CD4-positive, alpha-beta T cell treated with Interferon alpha-2 for 1 hour (primary cell): ENCODE measurements at regions not wholly inside any gene's neighbourhood (a gene's known extent, or its start where the extent isn't known, plus 50 kb on each side); places are given as distances from the start of the nearest gene placed in this dataset.
"Not testable (repeated sequence)": the region's sequence is repeated elsewhere in the genome, so short reads cannot be mapped to it uniquely, and the experiment has no call there.

ENCODE experiments used
- DNase-seq, 2 donors: peaks; one replicate each; pipeline ENCODE4 v3.0.0-alpha.2; 2020 to 2022

DNA sequence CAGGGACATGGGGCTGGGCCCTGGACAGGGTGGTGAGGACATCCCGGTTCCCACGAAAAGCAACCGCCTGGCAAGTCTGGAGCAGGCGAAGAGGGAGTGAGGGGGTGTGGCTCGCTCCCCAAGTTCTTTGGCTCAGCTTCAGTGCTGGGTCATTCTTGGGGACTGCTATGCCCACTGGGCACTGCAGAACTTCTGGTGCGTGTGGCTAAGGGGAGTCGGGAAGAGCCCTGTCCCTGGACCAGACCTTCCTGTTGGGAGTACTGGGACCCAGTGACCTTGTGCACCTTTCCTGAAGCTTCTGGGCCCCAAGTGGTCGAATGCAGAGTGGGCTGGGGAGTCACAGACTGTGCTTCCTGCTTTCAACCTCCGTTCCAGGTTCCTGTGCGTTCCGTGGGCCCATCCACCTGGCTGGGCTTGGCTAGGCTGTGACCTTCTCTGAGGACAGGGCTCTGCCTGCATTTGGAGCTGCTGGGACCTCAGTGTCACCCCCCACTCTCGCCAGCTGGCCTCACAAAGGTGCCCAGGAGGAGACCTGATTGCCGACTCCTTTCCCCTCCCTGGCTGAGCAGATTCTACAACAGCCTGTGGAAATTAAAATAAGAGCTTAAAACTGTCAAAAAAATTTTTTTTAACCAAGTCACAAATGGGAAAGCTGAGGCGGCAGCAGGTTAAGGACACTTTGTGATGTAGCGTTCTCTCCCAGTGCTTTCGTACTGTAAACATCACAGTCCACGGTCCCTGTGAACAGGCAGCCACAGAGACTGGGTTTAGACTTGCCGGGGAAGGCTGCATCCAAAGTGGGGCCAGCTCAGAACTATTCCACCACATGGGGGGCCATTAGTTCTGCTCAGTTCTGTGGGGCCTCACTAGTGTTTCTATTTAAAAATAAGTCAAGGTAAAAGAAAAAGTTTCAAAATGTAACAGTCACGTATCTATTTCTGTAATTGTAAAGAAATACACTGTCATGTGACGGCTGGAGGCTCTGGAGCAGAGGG, 63.8 kb upstream of the WNT7B start:
- no peak for DNase-seq

DNA sequence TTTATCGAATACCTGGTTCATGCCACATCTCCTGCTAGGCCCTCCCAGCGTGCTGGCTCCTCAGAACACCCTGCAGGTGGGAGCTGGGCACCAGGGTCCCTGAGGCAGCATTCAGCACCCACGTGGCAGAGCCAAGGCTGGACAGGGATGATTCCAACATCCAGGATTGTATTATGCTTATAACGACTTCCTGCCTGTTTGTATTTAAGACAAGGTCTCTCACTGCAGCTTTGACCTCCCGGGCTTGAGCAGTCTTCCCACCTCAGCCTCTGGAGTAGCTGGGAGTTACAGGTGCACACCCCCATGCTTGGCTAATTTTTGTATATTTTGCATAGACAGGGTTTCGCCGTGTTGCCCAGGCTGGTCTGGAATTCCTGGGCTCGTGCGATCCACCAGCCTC, 64.7 kb upstream of the WNT7B start:
- DNase-seq, result no peak

DNA sequence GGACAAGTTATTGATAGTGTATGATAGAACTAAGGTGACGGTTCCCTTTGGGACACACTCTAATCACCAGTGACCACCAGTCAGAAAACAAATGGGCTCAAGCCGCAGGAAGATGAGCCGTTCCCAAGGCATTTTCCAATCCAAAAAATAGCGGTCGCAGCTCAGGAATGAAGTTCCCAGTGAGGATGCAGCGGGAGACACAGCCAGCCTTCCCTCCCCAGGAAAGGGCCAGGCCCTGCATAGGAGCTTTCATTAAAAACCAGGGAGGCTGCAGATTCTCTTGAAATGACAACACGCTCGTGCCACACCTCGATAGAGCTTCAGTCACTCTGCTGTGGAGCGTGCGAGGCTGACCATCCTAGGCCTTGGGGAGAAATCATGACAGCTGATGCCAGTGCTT, 65.8 kb upstream of the WNT7B start:
- DNase-seq, result no peak

DNA sequence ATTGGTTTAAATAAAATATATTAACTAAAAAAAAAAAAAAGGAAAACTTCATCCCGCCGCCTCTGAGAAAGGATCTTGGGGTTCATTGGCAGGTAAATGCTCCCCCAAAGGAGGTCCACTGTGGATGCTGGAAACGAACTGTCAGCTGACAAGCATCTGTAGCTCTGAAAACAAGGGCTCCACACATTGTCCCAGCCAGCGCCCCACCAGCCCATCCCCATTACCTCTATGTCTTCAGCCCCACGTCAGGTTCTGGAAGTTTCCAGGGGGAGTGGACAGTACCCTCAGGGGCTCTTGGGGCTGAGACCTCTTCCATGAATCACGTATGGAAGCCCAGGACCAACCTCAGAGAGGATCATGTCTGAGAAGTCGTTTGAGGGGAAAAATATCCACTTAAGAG, 66.4 kb upstream of the WNT7B start:
- DNase-seq, result no peak

DNA sequence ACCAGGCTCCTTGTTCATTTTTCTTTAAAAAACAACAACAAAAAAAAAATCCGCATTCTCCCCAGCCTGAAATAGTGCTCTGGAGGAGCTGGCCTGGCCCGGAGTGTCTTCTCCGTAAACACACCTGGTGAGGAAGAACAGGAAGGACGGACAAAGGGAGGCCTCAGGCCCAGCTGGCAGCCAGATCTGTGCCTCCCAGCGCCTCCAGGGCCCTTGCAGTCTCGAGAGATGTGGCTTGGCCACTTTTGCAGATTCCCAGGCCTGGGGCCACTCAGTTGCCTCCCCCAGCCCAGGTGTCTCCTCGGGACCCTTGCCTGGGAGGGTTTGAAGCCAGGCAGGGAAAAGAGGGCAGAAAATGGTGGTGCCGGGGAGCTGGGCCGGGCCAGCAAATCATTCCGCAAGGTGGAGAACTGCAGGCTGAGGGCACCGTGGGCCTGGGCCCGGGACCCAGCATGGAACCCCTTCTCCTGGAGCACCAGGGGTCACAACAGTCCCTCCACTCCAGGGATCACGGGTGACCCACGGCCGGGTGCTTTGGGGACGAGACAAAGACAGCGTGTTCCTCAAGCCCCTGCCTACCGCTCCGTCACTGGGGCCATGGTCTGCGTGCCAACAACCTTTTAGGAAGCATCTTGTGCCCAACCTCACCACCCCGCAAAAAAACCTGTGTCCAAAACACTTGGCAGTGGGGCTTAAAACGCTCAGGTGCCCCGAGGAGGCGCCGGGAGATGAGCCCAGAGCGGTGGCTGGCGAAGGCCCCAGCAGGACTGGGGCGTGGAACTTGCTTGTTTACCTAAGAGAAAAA, 67.1 kb upstream of the WNT7B start:
- no peak for DNase-seq

DNA sequence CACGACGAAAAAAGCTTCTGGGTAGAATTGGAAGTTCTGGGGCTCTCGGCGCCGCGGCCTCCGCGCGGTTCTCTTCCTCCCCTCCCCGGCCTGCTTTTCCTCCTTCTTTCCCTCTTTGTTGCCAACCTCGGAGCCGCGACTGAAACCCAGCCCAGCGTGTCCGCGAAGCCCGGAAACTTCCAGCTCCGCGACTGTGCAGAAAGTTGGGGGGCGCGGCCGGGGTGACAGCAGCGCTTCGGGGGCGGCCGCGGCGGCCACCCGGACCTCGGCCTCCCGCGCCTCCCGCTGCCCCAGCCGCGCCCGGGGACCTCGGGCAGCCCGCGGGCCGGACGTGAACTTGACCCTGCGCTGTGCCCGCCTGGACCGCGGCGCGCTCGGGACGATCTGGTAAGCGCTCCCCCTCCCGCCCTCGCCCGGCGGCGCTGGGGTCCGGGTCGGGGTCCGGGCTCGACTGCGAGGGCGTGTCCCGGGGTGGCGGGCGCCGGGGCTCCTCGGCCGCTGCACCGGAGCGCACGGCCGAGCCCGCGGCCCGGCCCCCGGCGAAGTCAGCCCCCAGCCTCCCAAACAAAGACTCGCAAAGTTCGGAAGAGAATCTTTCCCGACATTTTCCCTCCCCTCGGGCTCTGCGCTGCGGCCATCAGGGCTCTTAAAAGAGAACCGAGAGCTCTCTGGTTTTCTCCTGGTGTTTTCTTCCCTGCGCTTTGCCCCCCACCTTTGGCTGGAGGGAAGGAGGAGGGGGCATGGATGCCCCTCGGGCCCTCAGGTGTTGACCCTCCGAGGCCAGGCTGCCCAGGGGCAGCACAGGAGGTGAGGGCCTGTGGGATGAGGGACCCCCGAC, 67.9 kb upstream of the WNT7B start:
- DNase-seq, result no peak

DNA sequence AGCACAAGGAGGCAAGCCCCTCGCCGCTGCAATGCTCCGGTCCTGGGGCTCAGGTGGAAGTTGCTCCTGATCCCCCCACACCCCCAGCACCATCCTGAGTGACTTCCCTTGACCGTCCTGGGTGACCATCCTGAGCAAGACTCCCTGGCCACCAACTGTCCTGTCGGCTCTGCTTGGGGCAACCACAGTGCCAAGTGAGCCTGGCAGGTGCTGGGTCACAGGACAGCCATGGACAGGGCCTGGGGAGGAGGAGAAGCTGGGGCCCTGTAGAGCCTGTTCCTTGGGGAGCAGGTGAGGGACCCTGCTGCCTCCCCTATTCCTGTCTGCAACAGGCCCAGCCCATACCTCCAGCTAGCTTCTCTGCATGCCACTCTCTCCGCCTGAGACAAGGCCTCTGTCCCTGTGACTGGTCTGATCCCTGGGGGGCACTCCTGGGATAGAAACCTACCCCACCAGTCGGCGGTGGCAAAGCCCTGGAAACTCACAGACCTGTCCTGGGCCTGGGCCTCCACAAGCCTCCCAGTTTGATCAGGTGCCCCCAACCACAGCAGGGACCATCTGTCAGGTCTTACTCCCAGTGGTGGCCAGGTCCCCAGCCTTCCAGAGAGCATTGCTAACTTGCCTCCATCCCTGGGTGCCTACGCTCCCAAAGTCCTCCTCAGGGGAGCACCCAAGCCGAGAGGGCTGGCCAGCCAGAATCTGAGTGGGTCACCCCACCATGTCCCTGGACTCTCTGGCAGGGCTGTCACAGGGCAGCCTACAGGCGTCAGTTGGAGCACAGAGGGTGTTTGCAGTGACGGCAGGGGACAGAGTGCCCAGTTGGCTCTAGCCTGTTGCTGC, 68.7 kb upstream of the WNT7B start:
- DNase-seq, result no peak

DNA sequence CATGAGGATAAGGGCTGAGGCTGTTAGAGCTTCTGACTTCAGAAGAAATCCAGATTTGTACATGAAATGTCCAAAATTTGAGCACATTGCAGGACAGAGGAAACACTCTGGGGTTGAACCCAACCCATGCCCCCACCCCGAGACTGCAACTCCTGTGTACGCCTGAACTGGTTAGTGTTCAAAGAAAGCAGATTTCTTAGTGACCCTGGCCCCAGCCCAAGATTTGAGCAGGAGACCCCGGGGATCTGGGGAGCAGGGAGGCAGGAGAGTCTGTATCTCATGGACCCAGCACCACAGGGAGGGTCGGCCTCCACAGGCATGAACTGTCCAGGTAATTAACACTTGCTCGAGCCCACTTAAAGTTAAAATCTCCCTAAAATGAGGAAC, 69.3 kb upstream of the WNT7B start:
- DNase-seq, result no peak

DNA sequence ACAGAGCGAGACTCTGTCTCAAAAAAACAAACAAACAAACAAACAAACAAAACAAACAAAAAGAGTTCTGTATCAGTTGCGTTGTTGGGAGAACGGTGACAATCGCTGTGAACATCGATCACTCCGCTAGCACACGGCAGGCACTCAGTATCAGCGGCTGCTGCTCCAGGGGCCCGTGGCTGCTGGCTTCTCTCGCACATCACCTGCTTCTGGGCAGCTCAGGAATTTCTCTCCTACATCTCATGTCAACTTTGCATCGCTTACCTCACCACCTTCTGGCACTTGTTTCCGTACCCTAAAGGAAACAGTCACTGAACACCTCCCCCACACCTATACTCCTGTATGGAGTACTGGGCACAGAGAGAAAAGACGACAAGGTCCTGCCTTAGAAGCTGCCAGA, 70.3 kb upstream of the WNT7B start:
- DNase-seq, result no peak

DNA sequence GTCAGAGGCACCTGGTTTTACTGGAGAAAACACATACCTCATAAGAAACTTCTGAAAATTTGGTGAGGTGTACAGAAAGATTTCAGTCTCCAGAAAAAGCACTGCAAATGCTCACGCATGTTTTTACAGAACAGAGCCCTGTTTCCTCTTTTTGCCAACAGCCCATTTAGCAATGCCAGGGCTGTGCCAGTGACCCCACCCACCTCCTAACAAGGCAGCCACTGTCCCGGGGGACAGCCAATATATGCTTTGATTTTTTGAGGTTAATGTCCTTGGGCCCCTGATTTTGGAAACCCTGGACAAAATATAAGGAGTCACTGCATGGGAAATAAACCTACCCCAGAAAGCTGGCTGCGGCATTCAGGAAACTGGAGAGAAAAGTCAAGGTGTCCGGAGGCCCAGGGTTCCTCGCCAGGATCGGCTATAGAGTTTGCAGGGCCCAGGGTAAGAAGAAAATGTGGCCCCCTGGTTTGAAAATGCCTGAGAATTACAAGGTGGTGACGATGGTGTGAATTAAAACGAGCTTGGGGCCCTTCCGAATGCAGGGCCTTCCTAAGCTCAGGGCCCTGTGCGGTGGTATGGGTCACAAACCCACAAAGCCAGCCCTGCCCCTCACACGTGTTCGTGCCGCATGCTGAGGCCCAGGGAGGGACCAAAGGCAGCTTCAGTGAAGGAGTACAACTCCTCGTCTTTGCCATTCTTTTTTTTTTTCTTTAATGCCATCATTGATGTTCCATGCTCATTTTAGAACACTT, 71.1 kb upstream of the WNT7B start:
- no peak for DNase-seq

DNA sequence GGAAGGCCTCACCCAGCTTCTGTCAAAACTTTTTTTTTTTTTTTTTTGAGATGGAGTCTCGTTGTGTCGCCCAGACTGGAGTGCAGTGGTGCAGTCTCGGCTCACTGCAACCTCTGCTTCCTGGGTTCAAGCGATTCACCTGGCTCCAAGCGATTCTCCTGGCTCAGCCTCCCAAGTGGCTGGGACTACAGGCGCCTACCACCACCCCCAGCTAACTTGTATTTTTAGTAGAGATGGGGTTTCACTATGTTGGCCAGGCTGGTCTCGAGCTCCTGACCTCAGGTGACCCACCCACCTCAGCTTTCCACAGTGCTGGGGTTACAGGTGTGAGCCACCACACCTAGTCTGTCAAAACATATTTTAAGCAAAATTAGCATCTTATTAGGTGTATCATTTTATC, 71.7 kb upstream of the WNT7B start:
- not testable (repeated sequence) for DNase-seq

DNA sequence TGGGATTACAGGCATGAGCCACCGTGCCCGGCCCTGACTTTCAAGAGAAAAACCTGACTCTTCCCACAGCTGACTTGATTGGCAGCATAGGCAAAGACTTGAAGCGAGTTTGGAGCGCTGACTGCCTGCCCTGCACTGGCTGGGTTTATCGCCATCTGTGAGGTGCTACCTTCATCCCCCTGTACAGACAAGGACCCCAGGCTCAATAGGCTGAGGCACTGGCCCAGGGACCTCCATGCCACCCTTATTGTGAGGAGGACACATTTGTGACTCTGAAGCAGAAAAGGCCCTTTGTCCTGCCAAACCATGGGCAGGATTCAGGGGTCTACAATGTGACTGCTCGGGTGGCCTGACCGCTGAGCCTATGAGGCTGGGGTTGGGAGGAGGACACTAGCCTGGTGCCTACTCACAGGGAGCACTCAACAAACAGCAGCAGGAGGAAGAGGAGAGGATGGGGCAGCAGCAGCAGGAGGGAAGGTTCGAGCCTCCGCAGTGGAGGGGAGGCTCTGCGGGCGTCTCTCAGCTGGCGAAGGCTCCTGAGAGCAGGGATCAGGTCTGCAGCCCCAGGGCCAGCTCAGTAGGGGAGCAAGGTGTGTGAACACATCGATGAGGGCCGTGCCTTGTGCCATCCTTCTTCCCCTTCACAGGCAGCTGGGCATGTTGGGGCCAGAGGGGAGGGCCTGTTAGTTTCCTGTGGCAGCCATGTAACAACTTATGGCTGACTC, 72.9 kb upstream of the WNT7B start:
- no peak for DNase-seq

DNA sequence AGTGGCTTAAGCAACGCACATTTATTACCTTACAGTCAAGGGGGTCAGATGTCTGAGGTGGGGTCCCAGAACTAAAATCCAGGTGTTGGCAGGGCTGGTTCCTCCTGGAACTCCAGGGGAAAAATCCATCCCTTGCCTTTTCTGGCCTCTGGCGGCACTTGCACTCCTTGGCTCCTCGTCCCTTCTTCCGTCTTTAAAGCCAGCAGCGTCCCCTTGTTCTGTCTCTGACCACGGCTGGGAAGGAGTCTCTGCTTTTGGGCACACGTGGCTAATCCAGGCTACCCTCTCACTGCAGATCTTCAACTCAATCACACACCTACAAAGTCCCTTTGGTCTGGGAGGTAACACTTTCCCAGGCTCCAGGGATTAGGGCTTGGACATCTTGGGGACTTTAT, 73.5 kb upstream of the WNT7B start:
- DNase-seq, result no peak

DNA sequence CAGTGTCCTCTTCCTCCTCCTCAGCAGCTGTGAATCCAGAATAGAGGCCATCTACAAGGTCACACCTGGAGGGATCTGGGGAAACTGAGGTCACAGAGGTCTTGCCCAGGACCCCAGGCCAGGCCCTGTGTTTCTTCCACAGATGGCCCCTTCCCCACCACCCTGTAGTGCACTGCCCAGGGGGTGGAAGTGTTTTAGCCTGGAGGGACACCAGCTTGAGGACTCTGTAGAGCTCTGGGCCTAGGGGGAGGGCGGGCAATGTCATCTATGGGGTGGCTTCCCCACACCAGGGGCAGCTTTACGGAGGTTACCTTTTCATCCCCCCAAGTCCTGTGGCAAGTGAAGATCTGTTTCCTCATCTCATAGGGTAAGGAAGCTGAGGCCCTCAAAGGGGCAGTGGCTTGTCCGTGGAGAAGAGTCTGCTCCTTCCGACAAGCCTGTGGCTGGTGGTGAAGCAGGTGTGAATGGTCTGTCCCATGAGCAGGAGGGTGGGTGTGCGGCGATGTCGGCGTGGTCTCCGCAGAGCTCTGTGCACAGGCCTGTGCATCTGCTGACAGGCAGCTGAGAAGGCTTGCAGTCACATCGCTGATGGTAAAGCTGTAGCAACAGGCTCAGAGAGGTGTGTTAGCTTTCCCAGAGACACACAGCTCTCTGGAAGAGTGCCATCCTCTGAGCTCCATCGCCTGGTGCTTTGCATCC, 74.1 kb upstream of the WNT7B start:
- no peak for DNase-seq

DNA sequence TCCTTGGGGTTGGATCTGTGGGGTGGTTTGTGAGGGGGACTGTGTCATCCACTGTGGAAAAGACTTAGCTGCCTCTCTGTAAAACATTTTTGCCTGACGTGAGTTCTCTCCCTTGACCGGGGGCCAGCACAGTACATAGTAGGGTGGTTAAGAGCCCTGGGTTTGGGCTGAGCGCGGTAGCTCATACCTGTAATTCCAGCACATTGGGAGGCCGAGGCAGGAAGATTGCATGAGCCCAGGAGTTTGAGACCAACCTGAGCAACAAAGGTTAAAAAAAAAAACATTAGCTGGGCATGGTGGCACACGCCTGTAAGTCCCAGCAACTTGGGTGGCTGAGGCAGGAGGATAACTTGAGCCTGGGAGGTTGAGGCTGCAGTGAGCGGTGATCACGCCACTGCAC, 74.7 kb upstream of the WNT7B start:
- DNase-seq, result no peak

DNA sequence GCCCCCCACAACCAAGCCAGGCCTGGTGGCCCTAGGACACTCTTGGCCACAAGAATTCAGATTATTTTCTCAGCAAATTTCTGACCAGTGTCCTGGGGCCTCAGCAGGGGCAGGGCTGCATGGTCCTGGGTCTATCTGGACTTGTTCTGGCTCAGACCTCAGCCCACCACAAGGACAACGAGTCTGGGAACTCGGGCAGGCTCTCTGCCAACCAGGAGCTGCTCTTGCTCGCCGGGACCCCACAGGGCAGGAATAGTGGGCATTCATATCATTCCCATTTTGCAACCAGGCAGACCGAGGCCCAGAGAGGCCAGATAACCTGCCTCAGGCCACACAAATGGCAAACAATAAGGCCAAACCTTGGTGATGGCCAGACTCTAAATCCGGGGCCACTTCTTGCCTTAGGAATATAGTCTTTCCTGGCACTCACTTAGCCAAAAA, 75.4 kb upstream of the WNT7B start:
- no peak for DNase-seq

DNA sequence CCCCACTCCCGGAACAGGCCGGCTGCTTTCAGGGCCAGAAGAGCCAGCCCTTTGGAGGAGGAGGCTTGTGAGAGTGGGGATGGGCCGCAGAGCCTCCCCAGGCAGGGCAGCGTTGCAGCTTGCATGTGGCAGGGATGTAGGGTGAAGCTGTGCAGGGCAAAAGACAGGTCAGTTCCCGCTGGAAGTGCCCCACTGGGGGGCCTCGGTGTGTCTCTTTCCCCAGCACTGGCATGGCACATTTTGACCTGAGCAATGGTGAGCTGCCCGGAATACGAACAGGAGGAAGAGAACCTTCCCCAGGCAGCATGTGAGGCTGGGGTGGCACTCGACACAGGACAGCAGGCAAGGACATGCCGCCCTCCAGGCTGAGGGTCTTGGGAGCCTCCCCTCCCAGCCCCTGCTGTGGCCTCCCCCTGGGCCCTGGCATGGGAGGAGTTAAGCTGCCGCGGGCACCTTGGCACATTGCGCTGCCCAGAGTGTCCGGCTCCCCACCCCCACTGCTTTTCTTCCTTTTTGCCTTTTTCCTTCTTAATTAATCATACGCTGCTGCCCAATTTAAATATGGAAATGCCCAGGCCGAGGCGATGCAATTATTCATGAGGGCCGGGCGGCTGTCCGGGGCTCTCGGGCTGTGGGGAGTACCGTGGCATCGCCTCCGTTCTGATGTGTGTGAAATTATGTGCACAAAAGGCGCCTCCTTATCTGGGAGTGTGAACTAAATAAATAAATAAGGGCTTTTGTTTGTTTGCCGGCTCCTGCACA, 76.0 kb upstream of the WNT7B start:
- DNase-seq, result peak in 1 of 2 donors; percentile 36

DNA sequence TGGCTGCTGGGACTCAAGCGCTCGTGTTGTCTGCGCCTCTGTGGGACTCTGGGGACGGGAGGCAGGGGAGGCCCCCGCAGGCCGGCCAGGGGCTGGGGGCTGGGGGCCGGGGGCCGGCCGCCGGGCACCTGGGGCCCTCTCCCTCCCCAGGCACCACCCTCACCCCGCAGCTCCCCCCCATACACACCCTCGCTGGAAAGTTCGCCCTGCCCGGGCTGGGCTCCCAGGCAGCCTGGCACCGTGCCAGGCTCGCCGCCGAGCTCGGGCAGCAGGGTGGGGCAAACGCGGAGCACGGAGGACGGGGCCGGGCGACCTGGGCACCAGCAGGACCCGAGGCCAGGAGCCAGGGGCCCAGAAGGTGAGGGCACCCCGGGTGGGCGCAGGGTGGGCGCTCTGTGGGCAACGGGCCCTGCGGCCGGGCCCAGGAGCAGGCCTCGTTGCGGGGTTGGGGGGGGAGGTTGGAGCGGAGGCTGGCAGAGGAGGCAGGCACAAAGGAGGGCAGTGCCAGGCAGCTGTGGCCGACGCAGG, 76.7 kb upstream of the WNT7B start:
- DNase-seq, result peak in 1 of 2 donors; percentile 64
